ENCODE measurements at regions not wholly inside any gene's neighbourhood (a gene's known extent, or its start where the extent isn't known, plus 50 kb on each side); places are given as distances from the start of the nearest gene placed in this dataset.

GRCh38 chr9:14466828-14467227 is 152.9 kb upstream of the NFIB start:
- no peak for DNase-seq (ENCODE audit: low spot score)

- no peak for DNase-seq (ENCODE audit: low spot score)
Measured at GRCh38 chr9:14466429-14466818, 152.5 kb upstream of the NFIB start.

- DNase-seq (ENCODE audit: low spot score), result no peak
Measured at GRCh38 chr9:14462950-14463349, 149.0 kb upstream of the NFIB start.

GRCh38 chr9:14455243-14455642 is 141.3 kb upstream of the NFIB start:
- no peak for DNase-seq (ENCODE audit: low spot score)

- no peak for DNase-seq (ENCODE audit: low spot score)
Measured at GRCh38 chr9:14453286-14453685, 139.3 kb upstream of the NFIB start.

GRCh38 chr9:14452539-14452938 is 138.6 kb upstream of the NFIB start:
- no peak for DNase-seq (ENCODE audit: low spot score)

GRCh38 chr9:14451949-14452348 is 138.0 kb upstream of the NFIB start:
- DNase-seq (ENCODE audit: low spot score), result no peak

GRCh38 chr9:14447103-14447502 is 133.2 kb upstream of the NFIB start:
- no peak for DNase-seq (ENCODE audit: low spot score)

GRCh38 chr9:14445946-14446345 is 132.0 kb upstream of the NFIB start:
- DNase-seq (ENCODE audit: low spot score), result no peak

GRCh38 chr9:14442956-14443355 is 129.0 kb upstream of the NFIB start:
- DNase-seq (ENCODE audit: low spot score), result no peak

GRCh38 chr9:14441976-14442651 is 128.2 kb upstream of the NFIB start:
- no peak for DNase-seq (ENCODE audit: low spot score)

GRCh38 chr9:14441115-14441514 is 127.2 kb upstream of the NFIB start:
- DNase-seq (ENCODE audit: low spot score), result no peak

- DNase-seq (ENCODE audit: low spot score), result no peak
Measured at GRCh38 chr9:14440062-14440461, 126.1 kb upstream of the NFIB start.

- no peak for DNase-seq (ENCODE audit: low spot score)
Measured at GRCh38 chr9:14439555-14439954, 125.6 kb upstream of the NFIB start.

GRCh38 chr9:14438232-14439021 is 124.5 kb upstream of the NFIB start:
- no peak for DNase-seq (ENCODE audit: low spot score)

GRCh38 chr9:14437354-14438231 is 123.7 kb upstream of the NFIB start:
- DNase-seq (ENCODE audit: low spot score), result no peak

- no peak for DNase-seq (ENCODE audit: low spot score)
Measured at GRCh38 chr9:14435871-14436270, 121.9 kb upstream of the NFIB start.

GRCh38 chr9:14434971-14435718 is 121.2 kb upstream of the NFIB start:
- no peak for DNase-seq (ENCODE audit: low spot score)

GRCh38 chr9:14434158-14434504 is 120.2 kb upstream of the NFIB start:
- DNase-seq (ENCODE audit: low spot score), result no peak

- peak; percentile 24 for DNase-seq (ENCODE audit: low spot score)
Measured at GRCh38 chr9:14433351-14434157, 119.6 kb upstream of the NFIB start.

- no peak for DNase-seq (ENCODE audit: low spot score)
Measured at GRCh38 chr9:14432666-14433350, 118.9 kb upstream of the NFIB start.
